Fibroblast of villous mesenchyme (primary cell): ENCODE measurements at regions not wholly inside any gene's neighbourhood (a gene's known extent, or its start where the extent isn't known, plus 50 kb on each side); places are given as distances from the start of the nearest gene placed in this dataset.

Experiments
- DNase-seq: peaks from one replicate; pipeline ENCODE4 v3.0.0-alpha.2; 2010; ENCODE audit warnings: low read depth
- H3K4me3 ChIP-seq: 2 replicates; pipeline ENCODE4 v1.5.1; 2011; ENCODE audit warnings: low read depth, mild to moderate bottlenecking, low read length
- TF ChIP-seq, protein P1 (sequence below): IDR thresholded peaks from 2 replicates; pipeline ENCODE4 v1.5.1; 2012; ENCODE audit warnings: low read depth, mild to moderate bottlenecking, low read length; ENCODE audit not compliant: insufficient read depth

DNA sequence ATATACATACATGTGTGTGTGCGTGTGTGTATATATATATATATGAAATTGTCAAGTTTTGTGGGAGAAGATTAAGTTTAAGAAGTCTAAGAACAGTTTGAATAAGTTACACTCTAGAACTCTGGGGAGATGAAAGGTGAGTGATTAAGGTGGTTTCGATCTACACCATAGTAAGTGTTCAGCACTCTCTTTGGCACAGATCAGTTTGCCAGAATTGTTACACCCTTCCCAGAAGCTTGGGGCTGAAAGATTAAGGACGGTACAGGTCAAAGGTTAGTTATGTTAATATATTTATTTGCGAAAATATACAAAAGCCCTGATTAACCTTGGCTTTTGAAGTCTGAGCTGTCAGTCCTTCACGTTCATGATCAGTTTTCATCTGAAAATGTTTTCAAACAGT lies 309.1 kb downstream of the KLF5 start:
- DNase-seq: no peak
- H3K4me3 ChIP-seq: no peak overlapping the region
- TF ChIP-seq, protein P1, sequence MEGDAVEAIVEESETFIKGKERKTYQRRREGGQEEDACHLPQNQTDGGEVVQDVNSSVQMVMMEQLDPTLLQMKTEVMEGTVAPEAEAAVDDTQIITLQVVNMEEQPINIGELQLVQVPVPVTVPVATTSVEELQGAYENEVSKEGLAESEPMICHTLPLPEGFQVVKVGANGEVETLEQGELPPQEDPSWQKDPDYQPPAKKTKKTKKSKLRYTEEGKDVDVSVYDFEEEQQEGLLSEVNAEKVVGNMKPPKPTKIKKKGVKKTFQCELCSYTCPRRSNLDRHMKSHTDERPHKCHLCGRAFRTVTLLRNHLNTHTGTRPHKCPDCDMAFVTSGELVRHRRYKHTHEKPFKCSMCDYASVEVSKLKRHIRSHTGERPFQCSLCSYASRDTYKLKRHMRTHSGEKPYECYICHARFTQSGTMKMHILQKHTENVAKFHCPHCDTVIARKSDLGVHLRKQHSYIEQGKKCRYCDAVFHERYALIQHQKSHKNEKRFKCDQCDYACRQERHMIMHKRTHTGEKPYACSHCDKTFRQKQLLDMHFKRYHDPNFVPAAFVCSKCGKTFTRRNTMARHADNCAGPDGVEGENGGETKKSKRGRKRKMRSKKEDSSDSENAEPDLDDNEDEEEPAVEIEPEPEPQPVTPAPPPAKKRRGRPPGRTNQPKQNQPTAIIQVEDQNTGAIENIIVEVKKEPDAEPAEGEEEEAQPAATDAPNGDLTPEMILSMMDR: no peak

DNA sequence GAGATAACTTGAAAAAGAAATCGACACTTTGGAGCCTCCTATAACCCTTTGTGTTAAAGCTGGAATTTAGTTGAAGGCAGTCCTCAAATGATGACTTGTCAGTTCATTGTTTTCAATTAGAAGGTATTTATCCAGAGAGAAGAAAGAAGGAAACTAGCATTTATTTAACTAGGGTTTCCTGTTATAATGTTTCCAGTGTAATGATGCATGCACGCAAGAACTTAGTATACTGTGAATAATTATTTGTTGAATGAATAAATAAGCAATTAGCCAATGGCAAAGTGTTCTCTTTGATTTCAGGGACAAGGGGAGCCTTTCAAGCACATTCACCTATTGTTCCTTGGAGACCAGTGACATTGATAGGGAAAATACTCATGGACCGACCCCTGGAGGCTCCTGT lies 307.4 kb downstream of the KLF5 start:
- TF ChIP-seq, protein P1: no peak
- no peak for DNase-seq
- H3K4me3 ChIP-seq: no peak overlapping the region

DNA sequence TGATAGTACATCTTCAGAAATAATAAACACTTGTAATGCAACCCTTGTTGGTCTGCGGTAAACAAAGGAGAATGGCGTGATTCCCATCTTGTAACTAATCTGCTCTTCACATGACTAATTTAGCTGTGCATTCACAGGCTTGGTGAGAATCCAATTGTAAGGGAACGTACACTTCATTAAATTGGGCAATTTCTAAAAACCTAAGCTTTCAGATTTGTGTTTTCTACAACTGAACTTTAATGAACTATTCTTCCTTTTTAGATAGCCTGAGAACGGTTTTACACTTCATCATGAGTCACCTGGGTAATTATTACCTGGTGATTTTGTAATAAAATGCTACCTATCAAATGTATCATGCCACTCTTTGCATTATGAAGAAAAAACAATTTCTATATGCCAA lies 306.9 kb downstream of the KLF5 start:
- DNase-seq: no peak
- no peak overlapping the region for H3K4me3 ChIP-seq

DNA sequence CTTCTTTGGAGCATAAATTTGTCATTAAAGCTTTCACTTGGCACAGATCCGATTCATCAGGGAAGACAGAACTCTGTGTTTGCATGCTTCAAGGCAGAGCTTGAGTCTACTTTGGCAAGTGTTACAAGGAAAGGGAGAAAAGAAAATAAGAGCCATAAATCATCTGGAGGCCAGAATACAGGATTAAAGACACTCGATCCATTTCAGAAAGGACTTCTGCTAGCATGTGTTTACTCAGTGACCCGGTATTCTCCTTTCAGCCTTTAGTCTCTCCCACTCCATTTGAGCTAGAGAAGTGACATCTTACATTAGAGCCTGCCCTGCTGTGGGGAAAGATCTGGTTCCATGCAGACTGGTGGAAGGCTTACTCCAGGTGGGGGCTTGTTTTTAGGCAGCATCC lies 306.4 kb downstream of the KLF5 start:
- no peak for DNase-seq
- TF ChIP-seq, protein P1: no peak
- no peak overlapping the region for H3K4me3 ChIP-seq

More for the DNA sequence above, 306.9 kb downstream of the KLF5 start:
- TF ChIP-seq, protein P1: no peak

DNA sequence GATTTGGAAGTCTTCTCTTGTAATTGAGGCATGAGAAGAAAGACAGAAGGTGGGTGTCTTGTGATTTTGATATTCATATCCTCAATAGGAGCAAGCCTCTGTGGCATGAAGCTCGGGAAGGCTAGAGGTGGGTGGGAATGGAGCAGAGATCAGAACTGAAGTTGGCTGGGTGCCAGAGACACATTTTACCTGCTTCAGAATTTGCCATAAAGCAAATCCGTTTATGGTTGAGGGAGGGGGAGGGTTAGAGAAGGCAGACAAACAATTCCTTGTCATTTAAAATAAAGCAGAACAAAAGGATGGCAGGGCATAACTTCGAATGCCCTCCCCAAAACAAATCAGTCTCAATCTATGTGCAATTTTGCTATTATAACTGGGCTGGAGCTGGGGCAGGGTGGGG lies 305.9 kb downstream of the KLF5 start:
- H3K4me3 ChIP-seq: no peak overlapping the region
- TF ChIP-seq, protein P1: no peak
- DNase-seq: no peak

DNA sequence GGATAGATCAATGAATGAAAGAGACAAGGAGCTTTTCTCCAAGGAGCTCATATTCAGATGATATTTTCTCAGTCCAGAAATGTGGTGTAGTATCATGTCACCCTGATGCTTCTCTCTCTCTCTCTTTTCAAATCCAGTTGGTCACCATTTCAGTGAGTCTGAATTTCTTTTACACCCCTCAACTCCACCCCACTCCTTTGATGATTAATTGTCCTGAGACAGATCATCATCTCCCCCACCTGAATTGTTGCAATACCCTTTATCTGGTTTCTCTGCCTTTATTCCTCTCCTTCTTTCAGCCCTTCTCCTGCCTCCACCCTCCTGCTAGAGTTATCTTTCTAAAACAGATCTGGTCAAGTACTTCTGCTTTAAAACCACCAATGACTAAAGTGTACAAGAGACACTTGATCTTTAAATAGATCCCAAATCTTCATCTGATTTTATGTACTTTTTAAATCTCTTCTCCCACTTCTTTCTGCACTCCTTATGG lies 299.8 kb downstream of the KLF5 start:
- no peak for DNase-seq
- TF ChIP-seq, protein P1: no peak
- no peak overlapping the region for H3K4me3 ChIP-seq

DNA sequence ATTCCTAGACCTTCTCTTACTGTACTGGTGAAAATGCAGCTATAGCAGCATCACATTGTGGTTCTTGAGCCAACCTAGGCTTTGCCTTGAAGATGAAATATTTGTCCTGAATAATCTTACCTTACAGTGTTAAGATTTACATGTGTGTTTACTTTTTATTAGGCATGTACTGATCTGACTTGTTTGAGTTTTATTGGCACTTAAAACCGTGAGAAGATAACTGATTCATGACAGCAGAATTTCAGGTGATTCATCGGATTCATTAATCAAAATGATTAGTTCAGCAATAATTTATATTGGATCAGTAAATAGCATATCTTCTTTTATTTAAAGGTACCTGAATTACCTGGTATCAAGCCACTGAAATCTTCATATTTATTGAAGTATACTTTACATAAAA lies 296.3 kb downstream of the KLF5 start:
- DNase-seq: no peak
- TF ChIP-seq, protein P1: no peak
- H3K4me3 ChIP-seq: no peak overlapping the region
